D341Med (cell line): ENCODE measurements at regions not wholly inside any gene's neighbourhood (a gene's known extent, or its start where the extent isn't known, plus 50 kb on each side); places are given as distances from the start of the nearest gene placed in this dataset.
A peak's percentile ranks its signal among the peaks of the same experiment; 100 is the strongest.

Source experiments
- DNase-seq: peaks from one replicate; pipeline ENCODE4 v3.0.0; 2012; ENCODE audit warnings: low spot score

DNA sequence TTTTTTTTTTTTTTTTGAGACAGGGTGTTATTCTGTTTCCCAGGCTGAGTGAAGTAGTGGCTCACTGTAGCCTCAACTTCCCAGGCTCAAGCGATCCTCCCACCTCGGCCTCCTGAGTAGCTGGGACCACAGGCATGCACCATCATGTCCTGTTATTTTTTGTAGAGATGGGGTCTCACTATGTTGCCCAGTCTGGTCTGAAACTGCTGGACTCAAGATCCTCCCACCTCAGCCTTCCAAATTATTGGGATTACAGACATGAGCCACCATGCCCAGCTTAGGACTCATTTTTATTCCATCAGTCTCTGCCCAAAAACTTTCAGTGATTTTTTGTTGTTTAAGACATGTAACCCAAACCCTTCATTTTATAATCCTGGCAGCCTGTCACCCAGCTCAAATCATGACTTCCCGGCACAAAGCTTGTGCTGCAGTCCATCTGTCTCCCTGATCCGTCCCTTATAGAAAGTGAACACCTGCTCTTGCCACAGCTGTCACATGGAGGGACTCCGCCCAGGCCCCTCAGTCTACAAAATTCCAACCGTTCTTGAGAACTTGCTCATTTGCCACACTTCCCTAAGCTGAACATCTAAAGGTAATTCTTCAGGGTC is 183.9 kb upstream of the JARID2 start:
- DNase-seq, result peak; percentile 49

DNA sequence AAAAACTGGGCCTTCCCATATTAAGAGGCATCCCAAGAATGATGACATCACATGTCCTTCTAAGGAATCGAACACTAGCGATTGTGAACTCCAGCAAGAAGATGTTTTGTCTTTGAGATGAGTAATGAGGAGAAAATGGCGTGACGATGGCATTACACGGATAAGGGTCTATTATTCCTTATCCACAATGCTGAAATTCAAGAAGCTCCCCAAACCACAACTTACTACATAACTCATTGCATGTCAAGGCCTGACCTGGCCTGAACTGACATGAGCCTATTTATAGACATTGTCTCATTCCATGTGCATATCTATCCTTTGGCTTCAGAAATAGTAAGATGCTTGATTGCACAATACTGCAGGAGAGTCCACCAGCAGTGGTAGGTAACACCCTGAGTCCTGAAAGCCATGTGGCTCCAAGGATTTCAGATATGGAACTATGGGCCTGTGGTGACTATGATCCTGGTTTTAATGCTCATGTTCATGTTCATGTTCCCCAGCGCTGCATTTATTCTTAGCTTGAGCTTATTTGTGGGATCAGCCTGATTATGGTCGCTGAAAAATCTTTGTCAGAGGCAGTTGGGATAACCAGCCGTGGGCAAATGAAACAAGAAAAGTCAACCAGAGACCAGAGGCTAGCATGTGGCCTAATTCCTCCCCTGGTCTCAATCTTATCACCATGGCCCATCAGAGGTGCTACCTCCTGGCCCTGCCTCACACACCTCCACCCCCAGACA is 183.2 kb upstream of the JARID2 start:
- DNase-seq, result no peak

DNA sequence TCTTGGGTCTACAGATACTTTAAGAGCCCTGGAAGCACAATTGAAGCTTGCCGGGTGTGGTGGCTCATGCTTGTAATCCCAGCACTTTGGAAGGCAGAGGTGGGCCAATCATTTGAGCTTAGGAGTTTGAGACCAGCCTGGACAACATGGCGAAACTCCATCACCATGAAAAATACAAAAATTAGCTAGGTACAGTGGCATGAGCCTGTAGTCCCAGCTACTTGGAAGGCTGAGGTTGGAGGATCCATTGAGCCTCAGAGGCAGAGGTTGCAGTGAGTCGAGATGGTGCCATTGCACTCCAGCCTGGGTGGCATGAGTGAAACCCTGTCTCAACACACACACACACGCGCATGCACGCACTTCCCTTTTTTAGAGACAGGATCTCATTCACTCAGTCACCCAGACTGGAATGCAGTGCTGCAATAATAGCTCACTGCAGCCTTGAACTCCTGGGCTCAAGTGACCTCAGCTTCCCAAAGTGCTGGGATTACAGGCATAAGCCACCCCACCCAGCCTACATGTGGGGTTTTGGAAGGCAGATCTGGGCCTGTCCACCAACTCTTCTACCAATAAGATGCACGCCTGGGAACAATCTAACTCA is 182.5 kb upstream of the JARID2 start:
- no peak for DNase-seq

DNA sequence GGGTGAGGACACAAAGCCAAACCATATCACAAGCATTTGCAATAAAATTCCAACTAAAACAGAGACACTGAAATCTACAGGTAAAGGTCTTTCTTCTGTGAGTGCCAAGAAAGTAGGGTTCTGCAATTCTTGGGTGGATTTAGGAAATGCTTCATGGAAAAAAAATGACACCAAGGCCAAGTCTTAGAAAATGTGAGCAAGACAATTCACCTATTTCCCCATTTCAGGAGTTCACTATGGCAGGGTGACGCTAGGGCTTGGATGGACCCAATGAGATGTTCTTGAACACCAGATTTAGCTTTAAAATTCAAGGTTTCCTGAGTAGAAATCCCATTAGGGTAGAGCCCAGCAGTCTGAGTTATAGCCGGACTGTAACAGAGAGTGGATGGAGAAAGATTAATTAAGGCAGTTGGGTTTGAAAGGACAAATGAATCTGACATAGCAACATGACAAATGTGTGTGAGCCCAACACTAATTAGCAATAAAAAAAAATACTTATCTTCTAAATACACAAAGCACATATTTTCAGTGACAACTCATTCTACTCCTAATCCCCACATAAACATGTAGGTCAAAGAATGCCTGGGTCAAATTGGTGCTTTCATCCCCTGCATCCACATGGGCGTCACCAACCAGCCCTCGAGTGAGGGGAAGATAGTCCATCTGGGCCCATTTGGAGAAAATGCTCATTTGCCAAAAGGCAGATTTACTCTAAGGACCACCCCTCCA is 180.4 kb upstream of the JARID2 start:
- DNase-seq, result no peak

DNA sequence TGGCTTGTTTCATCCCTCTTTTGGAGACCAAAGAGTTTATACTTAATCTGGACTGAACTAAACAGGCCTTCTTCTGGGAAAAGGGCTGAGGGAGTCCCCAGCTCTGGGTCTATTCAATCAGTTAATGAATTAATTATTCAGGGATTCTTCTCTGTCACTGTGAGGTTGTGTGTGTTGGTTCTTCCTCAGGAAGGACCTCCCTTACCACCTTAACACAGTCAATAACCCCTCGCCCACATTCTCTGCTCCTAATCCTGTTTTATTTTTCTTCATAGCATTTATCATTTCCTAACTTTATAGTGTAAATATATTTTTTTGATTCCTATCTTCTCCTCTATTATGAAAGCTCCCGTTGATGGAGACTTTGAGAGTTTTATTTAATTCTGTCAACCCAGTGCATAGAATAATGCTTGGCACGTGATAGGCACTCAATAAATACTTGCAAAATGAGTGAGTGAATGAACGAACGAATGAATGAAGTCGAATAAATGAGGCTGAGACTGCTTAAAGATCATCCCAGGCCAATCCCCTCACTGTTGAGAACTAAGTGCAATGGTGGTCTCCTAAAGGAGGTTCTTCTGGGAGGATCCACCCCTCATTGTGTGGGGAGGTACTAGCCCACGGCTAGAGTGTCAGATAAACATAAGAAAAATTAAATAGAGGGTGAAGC is 179.6 kb upstream of the JARID2 start:
- no peak for DNase-seq

DNA sequence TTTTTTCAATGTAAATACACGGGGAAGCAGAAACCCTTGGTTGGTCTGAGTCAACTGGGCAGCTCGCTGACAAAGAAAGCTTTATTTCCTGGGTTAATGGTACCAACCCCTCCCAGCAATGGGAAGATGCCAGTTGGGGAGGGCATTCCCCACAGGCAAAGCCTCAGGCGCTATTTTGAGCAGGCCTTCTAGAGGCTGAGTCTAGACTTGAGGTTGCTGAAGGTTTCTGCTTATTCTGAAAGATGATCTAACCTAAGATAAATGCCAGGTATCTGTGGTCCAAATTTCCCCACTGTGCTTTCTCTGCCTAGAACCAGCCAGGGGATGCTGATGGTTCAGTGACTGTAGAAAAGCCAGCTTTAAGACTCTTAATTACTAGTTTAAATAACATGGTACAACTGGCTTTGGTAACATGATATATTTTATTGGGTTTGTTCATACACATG is 172.5 kb upstream of the JARID2 start:
- DNase-seq, result no peak

- no peak for DNase-seq
Observed at GRCh38 chr6:15073883-15074465, 171.9 kb upstream of the JARID2 start.

DNA sequence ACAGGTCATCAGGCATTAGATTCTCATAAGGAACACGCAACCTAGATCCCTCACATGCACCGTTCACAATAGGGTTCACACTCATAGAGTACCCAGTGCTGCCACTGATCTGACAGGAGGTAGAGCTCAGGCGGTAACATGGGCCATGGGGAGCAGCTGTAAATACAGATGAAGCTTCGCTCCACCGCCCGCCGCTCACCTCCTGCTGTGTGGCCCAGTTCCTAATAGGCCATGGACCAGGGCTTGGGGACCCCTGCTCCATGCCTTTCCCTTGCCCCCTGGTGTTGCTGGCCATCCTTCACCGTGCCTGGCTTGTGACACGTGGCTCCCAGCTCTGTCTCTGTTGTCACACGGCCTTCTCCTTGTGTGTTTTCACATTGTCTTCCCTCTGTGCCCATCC is 171.1 kb upstream of the JARID2 start:
- no peak for DNase-seq

- DNase-seq, result no peak
Observed at GRCh38 chr6:15076565-15076964, 169.3 kb upstream of the JARID2 start.

DNA sequence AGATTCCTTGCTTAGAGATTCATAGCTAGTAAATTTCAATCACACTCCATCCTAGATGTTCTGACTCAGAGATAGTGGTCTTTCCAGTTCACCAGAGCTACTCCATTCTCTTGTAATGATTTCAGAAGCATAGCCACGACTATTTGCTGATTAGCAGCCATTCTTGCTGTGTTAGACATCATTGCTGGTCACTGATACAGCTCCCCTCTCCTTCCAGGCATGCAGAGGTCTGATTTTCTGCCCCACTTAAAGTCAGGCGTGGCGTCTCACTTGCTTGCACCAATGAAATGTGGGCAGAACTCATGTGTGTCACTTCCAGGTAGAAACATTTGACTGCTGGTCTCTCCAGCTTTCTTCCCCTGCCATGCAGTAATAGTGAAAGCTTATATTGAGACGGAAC is 168.9 kb upstream of the JARID2 start:
- no peak for DNase-seq

GRCh38 chr6:15077961-15078360 is 167.9 kb upstream of the JARID2 start:
- no peak for DNase-seq

DNA sequence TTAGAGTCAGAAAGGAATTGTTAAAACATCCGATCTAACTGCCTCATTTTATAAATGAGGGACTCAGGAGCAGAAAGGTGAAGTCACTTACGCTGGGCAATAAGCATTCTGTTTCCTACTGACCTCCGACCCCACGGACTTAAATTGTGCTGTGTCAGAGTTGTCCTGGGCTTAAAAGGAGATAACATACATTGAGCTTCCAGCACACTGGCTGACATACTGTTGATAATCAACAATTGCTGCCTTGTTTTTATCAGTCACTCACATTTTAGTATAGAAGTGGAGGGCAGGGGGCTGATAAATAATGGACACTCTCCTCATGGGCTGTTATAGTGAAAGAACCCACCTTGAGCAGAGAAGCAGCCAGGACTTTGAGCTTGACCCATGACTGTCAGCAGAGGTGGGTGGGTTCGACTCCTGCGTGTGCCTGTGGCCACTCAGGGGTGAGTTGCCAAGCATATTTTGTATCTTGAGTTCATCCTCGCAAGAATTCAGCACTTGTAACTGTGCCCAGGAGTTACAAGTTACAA is 166.5 kb upstream of the JARID2 start:
- no peak for DNase-seq

DNA sequence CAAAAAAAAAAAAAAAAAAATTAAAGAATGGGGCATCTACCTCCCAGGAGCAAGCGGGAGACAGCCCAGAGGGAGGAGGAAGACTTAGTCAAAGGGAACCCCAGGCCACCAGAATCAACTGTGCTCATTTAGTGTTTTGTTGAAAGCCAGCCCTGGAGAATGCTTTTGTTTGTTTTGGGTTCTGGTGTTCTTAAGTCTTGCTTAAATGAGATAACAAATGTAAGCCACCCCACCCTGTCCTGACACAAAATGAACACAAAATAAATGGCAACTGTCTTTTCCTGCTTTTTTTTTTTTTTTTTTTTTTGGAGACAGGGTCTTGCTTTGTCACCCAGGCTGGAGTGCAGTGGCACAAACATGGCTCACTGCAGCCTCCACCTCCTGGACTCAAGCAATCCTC is 165.0 kb upstream of the JARID2 start:
- DNase-seq, result no peak

DNA sequence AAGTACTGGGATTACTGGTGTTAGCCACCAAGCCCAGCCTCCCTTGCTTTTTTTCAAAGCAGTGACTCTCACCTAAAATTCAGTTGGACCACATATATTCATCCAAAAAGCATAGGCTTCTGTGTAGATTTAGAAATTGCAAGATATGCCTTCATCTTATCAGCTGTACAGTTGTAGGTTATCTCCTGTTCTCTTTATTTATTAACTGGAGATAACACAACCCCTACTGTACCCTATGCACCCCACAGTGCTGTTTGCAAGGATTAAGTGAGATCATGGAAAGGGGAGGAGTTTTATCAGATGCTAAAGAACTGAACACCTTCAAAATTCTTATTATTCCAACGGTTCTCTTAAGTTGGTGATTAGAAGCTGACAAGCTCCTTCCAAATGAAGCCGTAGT is 164.4 kb upstream of the JARID2 start:
- DNase-seq, result no peak

DNA sequence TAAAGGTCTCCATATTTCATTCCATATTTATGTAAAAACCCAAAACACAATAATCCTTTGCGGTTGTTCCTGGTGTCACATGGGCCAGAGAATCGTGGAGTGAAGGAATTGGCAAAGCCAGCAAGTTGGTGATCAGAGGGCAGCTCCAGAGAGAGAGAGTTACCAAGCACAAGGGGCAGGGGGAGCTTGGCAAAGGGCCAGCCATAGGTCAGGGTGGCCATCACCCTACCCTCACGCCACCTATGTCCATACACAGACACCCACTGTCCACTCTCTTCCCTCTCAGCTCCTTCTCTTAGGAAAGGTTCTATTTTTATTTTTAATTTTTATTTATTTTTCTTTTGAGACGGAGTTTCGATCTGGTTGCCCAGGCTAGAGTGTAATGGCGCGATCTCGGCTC is 163.2 kb upstream of the JARID2 start:
- no peak for DNase-seq

GRCh38 chr6:15086348-15087158 is 159.3 kb upstream of the JARID2 start:
- DNase-seq, result no peak

GRCh38 chr6:15087186-15087589 is 158.7 kb upstream of the JARID2 start:
- no peak for DNase-seq

DNA sequence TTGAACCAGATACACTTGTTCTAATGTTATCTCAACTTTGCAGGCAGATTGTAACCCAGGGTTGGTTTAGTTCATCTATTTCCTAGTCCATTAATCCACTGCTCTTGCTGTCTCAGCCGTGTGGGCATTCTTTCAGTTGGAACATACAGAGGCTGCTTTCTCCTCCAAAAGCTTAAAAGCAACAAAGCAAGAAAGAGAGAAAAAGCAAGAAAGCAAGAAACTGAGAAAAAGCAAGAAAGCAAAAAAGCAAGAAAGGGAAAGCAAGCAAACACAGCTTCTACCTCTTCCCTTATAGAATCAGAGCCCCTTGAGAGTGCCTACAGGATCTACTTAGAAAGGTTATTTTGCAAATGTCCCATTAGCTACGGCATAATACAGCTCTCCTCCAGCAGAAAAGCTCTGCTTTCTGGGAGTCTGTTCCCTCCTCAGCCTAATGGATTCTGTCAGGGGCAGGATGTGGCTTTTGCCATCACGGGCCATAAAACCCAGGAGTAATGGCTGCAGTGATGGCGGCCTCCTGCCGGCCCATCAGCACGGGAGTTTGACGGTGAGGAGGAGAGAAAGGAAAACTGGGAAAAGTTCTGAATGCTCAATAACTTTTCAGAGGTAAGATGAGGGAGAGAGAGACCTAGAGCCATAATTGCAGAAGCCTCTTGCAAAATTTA is 156.8 kb upstream of the JARID2 start:
- DNase-seq, result no peak

DNA sequence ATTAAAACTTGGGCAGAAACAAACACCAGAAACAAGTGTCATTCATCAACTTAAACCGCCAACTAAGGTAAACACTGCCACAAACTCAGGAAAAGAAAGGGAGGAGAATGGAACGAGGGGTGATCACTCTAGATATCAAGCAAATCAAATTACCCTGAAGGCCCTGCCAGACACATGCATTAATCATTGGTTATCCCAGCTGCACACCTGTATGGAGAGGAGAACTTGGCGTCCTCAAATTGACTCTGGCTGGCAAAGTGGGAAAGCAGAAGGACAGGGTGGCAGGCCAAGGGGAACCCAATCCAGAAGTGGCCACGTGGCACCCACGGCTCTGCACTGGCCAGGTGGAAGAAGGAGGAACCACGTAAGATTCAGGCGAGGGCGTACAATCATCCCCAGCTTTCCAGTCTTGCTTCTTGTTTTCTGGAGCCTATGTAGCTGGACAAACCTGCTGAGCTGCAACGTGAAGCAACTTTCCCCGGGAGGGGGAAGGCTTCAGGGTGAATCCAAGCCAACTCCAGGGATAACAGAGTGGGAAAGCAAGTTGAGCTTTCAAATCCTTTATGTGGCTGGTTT is 156.2 kb upstream of the JARID2 start:
- DNase-seq, result no peak

DNA sequence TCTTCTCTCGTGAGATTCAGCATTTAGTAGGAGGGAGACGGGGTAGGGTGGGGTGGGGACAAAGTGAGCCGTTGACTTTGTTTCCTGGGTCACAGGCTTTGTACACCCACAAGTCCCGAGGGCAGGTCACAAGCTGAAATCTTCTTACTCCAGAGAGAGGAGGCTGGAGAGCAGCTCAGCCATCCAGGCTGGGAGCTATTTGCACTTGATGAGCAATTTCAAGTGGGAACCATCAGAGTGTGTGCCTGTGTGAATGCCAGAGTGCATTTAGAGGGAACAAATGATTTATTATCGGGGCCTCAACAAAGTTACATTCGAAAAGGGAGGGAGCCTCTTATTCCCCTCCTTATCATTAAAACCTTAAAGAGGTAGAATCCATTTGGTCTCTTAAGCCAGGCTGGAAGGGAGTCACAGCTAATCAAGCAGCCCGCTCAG is 155.7 kb upstream of the JARID2 start:
- no peak for DNase-seq
